ENCODE measurements at regions not wholly inside any gene's neighbourhood (a gene's known extent, or its start where the extent isn't known, plus 50 kb on each side); places are given as distances from the start of the nearest gene placed in this dataset.

GRCh38 chr15:97645758-97646157 is 314.7 kb upstream of the ARRDC4 start:
- Histone ChIP-seq H3K27me3 (ENCODE audit: control insufficient read depth, extremely low read depth, insufficient read depth, low read length) (no peaks in the 10 kb centered on the region), H3K36me3 (ENCODE audit: control insufficient read depth in 2 of 2, extremely low read depth in 1 of 2, insufficient read depth in 2 of 2, low read length in 2 of 2) (no peaks in the 10 kb centered on the region), H3K9me1 (ENCODE audit: control insufficient read depth, extremely low read depth, insufficient read depth, low read length) (no peaks in the 10 kb centered on the region), H4K20me1 (ENCODE audit: control insufficient read depth, extremely low read depth, insufficient read depth, low read length) (no peaks in the 10 kb centered on the region), H3K79me2 (ENCODE audit: control insufficient read depth, insufficient read depth, low read length) (no peaks in the 10 kb centered on the region), H3K9ac (ENCODE audit: control insufficient read depth, extremely low read depth, insufficient read depth, low read length) (no peak overlapping the region), H3K4me2 (ENCODE audit: control insufficient read depth, extremely low read depth, insufficient read depth, low read depth, low read length) (no peak overlapping the region), H3K27ac (ENCODE audit: control insufficient read depth, insufficient read depth, low read length) (no peak overlapping the region), H3K4me3 (ENCODE audit: control insufficient read depth in 2 of 3, extremely low read depth in 1 of 3, insufficient read depth in 2 of 3, low read depth in 1 of 3, low read length in 3 of 3) (no peak overlapping the region), H2AFZ (ENCODE audit: control insufficient read depth, low read length) (no peak overlapping the region), H3K9me3 (ENCODE audit: control insufficient read depth, low read depth, low read length) (no peaks in the 10 kb centered on the region), H3K4me1 (ENCODE audit: control insufficient read depth, extremely low read depth, insufficient read depth, low read length) (no peaks in the 10 kb centered on the region)
- FAIRE-seq, result no peak
- dilution Hi-C loops (cut with MboI; ENCODE audit: extremely low pct_ligation_motif_present, low sequenced_read_pairs), result no loop called here
- TF ChIP-seq CTCF (optimal IDR thresholded peaks at IDR 0.05 in 1 of 3, IDR thresholded peaks at IDR 0.05 in 1 of 3, conservative IDR thresholded peaks at IDR 0.05 in 1 of 3; ENCODE audit: extremely low read depth in 1 of 3, insufficient read depth in 2 of 3, low read length in 3 of 3), result no peak
- no peak for TF ChIP-seq EZH2 (IDR thresholded peaks at IDR 0.05; ENCODE audit: low read length)
- no peak for DNase-seq (ENCODE audit: low read depth, low spot score)

- no peaks in the 10 kb centered on the region for H3K4me1 ChIP-seq (ENCODE audit: control insufficient read depth, extremely low read depth, insufficient read depth, low read length)
- H3K27me3 ChIP-seq (ENCODE audit: control insufficient read depth, extremely low read depth, insufficient read depth, low read length), result peaks cover 9% of the 10 kb centered on the region
- H3K4me3 ChIP-seq (ENCODE audit: control insufficient read depth in 2 of 3, extremely low read depth in 1 of 3, insufficient read depth in 2 of 3, low read depth in 1 of 3, low read length in 3 of 3), result no peak overlapping the region
- no peak overlapping the region for H3K9ac ChIP-seq (ENCODE audit: control insufficient read depth, extremely low read depth, insufficient read depth, low read length)
- H3K4me2 ChIP-seq (ENCODE audit: control insufficient read depth, extremely low read depth, insufficient read depth, low read depth, low read length), result no peak overlapping the region
- no peaks in the 10 kb centered on the region for H3K9me3 ChIP-seq (ENCODE audit: control insufficient read depth, low read depth, low read length)
- H4K20me1 ChIP-seq (ENCODE audit: control insufficient read depth, extremely low read depth, insufficient read depth, low read length), result no peaks in the 10 kb centered on the region
- H3K27ac ChIP-seq (ENCODE audit: control insufficient read depth, insufficient read depth, low read length), result no peak overlapping the region
- no peaks in the 10 kb centered on the region for H3K36me3 ChIP-seq (ENCODE audit: control insufficient read depth in 2 of 2, extremely low read depth in 1 of 2, insufficient read depth in 2 of 2, low read length in 2 of 2)
- H2AFZ ChIP-seq (ENCODE audit: control insufficient read depth, low read length), result no peak overlapping the region
- dilution Hi-C loops (cut with MboI; ENCODE audit: extremely low pct_ligation_motif_present, low sequenced_read_pairs), result no loop called here
- FAIRE-seq (no peak), DNase-seq (ENCODE audit: low read depth, low spot score) (no peak)
- no peaks in the 10 kb centered on the region for H3K79me2 ChIP-seq (ENCODE audit: control insufficient read depth, insufficient read depth, low read length)
- TF ChIP-seq EZH2 (IDR thresholded peaks at IDR 0.05; ENCODE audit: low read length) (no peak), CTCF (optimal IDR thresholded peaks at IDR 0.05 in 1 of 3, IDR thresholded peaks at IDR 0.05 in 1 of 3, conservative IDR thresholded peaks at IDR 0.05 in 1 of 3; ENCODE audit: extremely low read depth in 1 of 3, insufficient read depth in 2 of 3, low read length in 3 of 3) (no peak)
- H3K9me1 ChIP-seq (ENCODE audit: control insufficient read depth, extremely low read depth, insufficient read depth, low read length), result no peaks in the 10 kb centered on the region
Measured at GRCh38 chr15:97648728-97649127, 311.8 kb upstream of the ARRDC4 start.
